Natural killer cell (primary cell): ENCODE measurements at regions not wholly inside any gene's neighbourhood (a gene's known extent, or its start where the extent isn't known, plus 50 kb on each side); places are given as distances from the start of the nearest gene placed in this dataset.

Experiments
- ATAC-seq, 3 donors: fragments of 150-1000 bp in 2 of 3; fragments of 200-7000 bp in 1 of 3; cut with Tn5 transposase; 1 replicate in 1 of 3; 2 replicates in 2 of 3; pipeline ENCODE4 v1.10.0; 2021; ENCODE audit warnings: mild to moderate bottlenecking in 2 of 3, moderate library complexity in 2 of 3
- DNase-seq, 2 donors: peaks; one replicate each; pipeline versions ENCODE4 v3.0.0 to v3.0.0-alpha.2; 2013 to 2021; ENCODE audit warnings: mixed read lengths in 1 of 2
- H3K27ac ChIP-seq: one replicate; pipeline ENCODE4 v1.5.1; 2013; ENCODE audit warnings: mild to moderate bottlenecking, low read length
- H3K27me3 ChIP-seq: one replicate; pipeline ENCODE4 v1.6.1; 2013; ENCODE audit warnings: low read length; ENCODE audit not compliant: control insufficient read depth, insufficient read depth
- H3K36me3 ChIP-seq: one replicate; pipeline ENCODE4 v1.6.1; 2013; ENCODE audit warnings: low read length; ENCODE audit not compliant: control insufficient read depth, insufficient read depth
- H3K4me1 ChIP-seq: one replicate; pipeline ENCODE4 v1.6.1; 2013; ENCODE audit warnings: low read length; ENCODE audit not compliant: control insufficient read depth, insufficient read depth
- H3K4me3 ChIP-seq: one replicate; pipeline ENCODE4 v1.5.1; 2013; ENCODE audit warnings: low read length
- H3K9me3 ChIP-seq: one replicate; pipeline ENCODE4 v1.6.1; 2013; ENCODE audit warnings: low read length; ENCODE audit not compliant: control insufficient read depth, insufficient read depth
- H3K27ac Mint-ChIP-seq, 2 donors: one replicate each; pipeline ENCODE4 v1.8.0; 2022; ENCODE audit warnings: mild to moderate bottlenecking in 2 of 2, mixed read lengths in 2 of 2, moderate library complexity in 1 of 2
- H3K27me3 Mint-ChIP-seq, 2 donors: one replicate each; pipeline ENCODE4 v1.8.0; 2022; ENCODE audit warnings: low read depth in 2 of 2, mixed read lengths in 2 of 2
- H3K36me3 Mint-ChIP-seq: one replicate; pipeline ENCODE4 v1.8.0; 2022; ENCODE audit warnings: mixed read lengths
- H3K4me1 Mint-ChIP-seq, 2 donors: one replicate each; pipeline ENCODE4 v1.8.0; 2022; ENCODE audit warnings: mixed read lengths in 2 of 2
- H3K4me3 Mint-ChIP-seq: one replicate; pipeline ENCODE4 v1.8.0; 2022; ENCODE audit warnings: mild to moderate bottlenecking, moderate library complexity, mixed read lengths
- H3K9me3 Mint-ChIP-seq, 2 donors: one replicate each; pipeline ENCODE4 v1.8.0; 2022; ENCODE audit warnings: mixed read lengths in 2 of 2
- WGBS: methylation state at CpG from one replicate; pipeline ENCODE4 v1.1.7; 2013; ENCODE audit warnings: missing lambda C conversion rate; ENCODE audit not compliant: insufficient coverage; 5-methylcytosine and 5-hydroxymethylcytosine counted together
- intact Hi-C: fragments of 100-400 bp; cut with micrococcal nuclease; formaldehyde crosslinking; loops from one replicate; pipeline ENCODE4 v1.14.2; 2022
- TF ChIP-seq, protein P1 (sequence below): fragments of 200-600 bp; IDR thresholded peaks from one replicate; pipeline ENCODE4 v1.8.0; 2022; ENCODE audit warnings: antibody characterized with exemption

DNA sequence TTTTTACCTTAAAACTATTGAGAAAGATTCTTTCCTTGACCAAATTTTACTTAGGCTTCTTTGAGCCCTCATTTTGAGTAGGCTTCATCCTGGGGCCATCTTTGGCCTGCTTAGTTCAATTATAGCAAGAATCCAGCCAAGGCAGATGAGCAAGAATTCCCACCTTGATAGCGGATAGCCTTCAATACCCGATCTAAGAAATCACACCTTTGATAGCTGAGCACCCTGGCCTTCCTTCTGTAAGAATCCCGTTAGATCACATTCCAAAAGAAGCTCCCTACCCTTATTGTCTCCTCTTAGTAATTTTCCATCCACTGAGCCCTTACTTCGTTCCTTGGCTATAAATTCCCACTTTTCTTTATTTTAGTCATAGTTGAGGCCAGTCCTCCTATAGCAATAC lies 275.4 kb upstream of the ROBO1 start:
- ATAC-seq = no peak
- H3K27me3 ChIP-seq = no peaks in the 10 kb centered on the region

DNA sequence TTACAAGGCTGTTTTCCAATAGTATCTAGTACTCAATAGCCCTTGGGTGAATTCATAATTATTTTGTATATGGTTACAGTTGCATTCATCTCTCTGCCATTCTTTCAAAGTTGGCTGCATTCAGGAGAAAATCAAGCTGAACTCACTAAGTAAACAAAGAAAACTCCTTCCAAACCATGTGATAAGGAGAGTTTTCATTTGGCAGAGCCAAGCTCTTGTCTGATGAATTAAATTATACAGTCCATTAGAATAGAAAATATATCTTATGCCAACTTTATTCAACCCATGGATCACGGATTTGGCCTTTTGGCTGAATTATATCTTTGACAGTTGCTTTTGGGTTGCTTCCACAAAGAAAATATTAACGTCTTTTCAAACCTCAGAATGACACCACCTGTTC lies 272.3 kb upstream of the ROBO1 start:
- Histone ChIP-seq H3K27ac (no peak overlapping the region), H3K27me3 (no peaks in the 10 kb centered on the region), H3K4me1 (no peaks in the 10 kb centered on the region), H3K36me3 (no peaks in the 10 kb centered on the region), H3K9me3 (peaks cover 3% of the 10 kb centered on the region), H3K4me3 (no peak overlapping the region)
- Mint-ChIP-seq H3K4me3 (no peak overlapping the region), H3K27ac (no peak overlapping the region), H3K4me1 (no peaks in the 10 kb centered on the region), H3K9me3 (peaks cover 7 to 15% of the 10 kb centered on the region in 2 donors), H3K27me3 (no peaks in the 10 kb centered on the region), H3K36me3 (peaks cover 10% of the 10 kb centered on the region)
- no peak for DNase-seq
- TF ChIP-seq, protein P1, sequence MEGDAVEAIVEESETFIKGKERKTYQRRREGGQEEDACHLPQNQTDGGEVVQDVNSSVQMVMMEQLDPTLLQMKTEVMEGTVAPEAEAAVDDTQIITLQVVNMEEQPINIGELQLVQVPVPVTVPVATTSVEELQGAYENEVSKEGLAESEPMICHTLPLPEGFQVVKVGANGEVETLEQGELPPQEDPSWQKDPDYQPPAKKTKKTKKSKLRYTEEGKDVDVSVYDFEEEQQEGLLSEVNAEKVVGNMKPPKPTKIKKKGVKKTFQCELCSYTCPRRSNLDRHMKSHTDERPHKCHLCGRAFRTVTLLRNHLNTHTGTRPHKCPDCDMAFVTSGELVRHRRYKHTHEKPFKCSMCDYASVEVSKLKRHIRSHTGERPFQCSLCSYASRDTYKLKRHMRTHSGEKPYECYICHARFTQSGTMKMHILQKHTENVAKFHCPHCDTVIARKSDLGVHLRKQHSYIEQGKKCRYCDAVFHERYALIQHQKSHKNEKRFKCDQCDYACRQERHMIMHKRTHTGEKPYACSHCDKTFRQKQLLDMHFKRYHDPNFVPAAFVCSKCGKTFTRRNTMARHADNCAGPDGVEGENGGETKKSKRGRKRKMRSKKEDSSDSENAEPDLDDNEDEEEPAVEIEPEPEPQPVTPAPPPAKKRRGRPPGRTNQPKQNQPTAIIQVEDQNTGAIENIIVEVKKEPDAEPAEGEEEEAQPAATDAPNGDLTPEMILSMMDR = no peak
- intact Hi-C loops = no loop called here
- 60% methylated on average over 1 of the region's 2 CpGs for WGBS
- ATAC-seq = no peak

More for the DNA sequence above, 275.4 kb upstream of the ROBO1 start:
- Mint-ChIP-seq H3K4me1 (no peaks in the 10 kb centered on the region), H3K9me3 (peaks cover 2 to 3% of the 10 kb centered on the region in 2 donors), H3K27ac (no peak overlapping the region), H3K36me3 (no peaks in the 10 kb centered on the region), H3K27me3 (no peaks in the 10 kb centered on the region), H3K4me3 (no peak overlapping the region)
- Histone ChIP-seq H3K36me3 (no peaks in the 10 kb centered on the region), H3K9me3 (peaks cover 3% of the 10 kb centered on the region), H3K4me1 (no peaks in the 10 kb centered on the region), H3K27ac (no peak overlapping the region), H3K4me3 (no peak overlapping the region)
- TF ChIP-seq, protein P1 = no peak
- 74% methylated on average over 4 of the region's 4 CpGs for WGBS
- no peak for DNase-seq
- intact Hi-C loops = no loop called here

DNA sequence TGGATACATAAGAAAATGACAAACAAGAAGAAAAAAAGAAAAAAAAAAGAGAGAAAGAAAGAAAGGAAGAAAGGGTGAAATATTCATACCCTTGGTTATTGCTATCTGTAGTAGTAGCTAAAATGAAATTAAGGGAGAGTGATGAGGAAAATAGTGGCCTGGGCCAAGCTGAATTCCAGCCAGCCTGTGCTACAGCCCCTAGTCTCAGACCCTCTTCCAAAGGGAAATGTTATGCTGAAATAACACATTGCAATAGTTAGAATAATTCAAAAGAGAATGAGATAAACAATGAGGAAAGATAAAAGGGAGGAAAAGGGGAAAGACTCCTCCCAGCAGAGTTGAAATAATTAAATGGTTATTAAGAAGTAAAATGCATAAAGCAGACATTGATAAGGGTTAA lies 268.4 kb upstream of the ROBO1 start:
- Histone ChIP-seq H3K4me3 (no peak overlapping the region), H3K36me3 (no peaks in the 10 kb centered on the region), H3K27ac (no peak overlapping the region), H3K4me1 (no peaks in the 10 kb centered on the region), H3K9me3 (peaks cover 4% of the 10 kb centered on the region), H3K27me3 (no peaks in the 10 kb centered on the region)
- H3K4me3 Mint-ChIP-seq = no peak overlapping the region
- H3K9me3 Mint-ChIP-seq = peaks cover 7 to 15% of the 10 kb centered on the region in 2 donors
- ATAC-seq (no peak), DNase-seq (no peak)
- no peak overlapping the region for H3K27ac Mint-ChIP-seq
- TF ChIP-seq, protein P1 = no peak
- peaks cover 10% of the 10 kb centered on the region for H3K36me3 Mint-ChIP-seq
- H3K4me1 Mint-ChIP-seq = no peaks in the 10 kb centered on the region
- H3K27me3 Mint-ChIP-seq = no peaks in the 10 kb centered on the region
- intact Hi-C loops = no loop called here

DNA sequence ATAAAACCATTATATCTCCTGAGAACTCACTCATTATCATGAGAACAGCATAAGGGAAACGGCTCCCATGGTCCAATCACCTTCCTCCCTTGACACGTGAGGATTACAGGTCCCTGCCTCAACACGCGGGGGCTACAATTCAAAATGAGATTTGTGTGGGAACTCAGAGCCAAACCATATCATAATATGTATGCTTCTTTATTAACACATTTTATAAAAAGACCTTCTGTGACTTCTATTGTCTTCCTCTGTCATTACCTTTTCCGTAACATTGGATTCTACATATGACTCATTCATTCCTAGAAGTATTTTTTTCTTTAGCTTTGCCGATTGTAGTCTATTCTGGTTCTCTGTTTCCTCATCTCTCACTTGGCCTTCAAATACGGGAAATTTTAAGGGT lies 267.2 kb upstream of the ROBO1 start:
- DNase-seq (no peak), ATAC-seq (no peak)
- Mint-ChIP-seq H3K36me3 (peaks cover 10% of the 10 kb centered on the region), H3K4me1 (no peaks in the 10 kb centered on the region), H3K4me3 (no peak overlapping the region), H3K9me3 (peaks cover 7 to 15% of the 10 kb centered on the region in 2 donors), H3K27me3 (no peaks in the 10 kb centered on the region), H3K27ac (no peak overlapping the region)
- Histone ChIP-seq H3K4me3 (no peak overlapping the region), H3K27ac (no peak overlapping the region), H3K4me1 (no peaks in the 10 kb centered on the region), H3K9me3 (peaks cover 4% of the 10 kb centered on the region), H3K27me3 (no peaks in the 10 kb centered on the region), H3K36me3 (no peaks in the 10 kb centered on the region)
- TF ChIP-seq, protein P1 = no peak
- WGBS = 81% methylated on average over 7 of the region's 7 CpGs
- intact Hi-C loops = no loop called here
